ENCODE measurements at regions not wholly inside any gene's neighbourhood (a gene's known extent, or its start where the extent isn't known, plus 50 kb on each side); places are given as distances from the start of the nearest gene placed in this dataset.

DNA sequence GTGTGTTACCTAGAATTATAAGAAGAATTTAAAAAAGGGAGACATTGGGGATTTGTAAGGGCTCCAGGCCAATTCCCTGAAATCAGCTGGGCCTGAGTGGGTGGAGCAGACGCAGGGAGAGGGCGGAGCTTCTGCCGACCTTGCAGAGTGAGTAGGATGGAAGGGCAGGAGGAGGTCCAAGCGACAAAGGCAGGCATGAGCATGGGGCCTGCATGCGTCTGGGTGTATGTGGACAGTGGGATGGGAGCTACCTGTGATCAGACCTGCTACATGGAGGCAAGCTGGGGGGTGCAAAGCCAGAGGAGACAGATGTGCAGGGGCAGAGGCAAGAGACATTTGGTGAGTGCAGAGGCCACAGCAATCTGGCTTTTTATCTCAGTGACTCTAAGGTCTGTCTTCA is 105.3 kb upstream of the OLIG2 start:
- Histone ChIP-seq H2AFZ (ENCODE audit: control insufficient read depth, low read length) (no peak overlapping the region), H3K36me3 (ENCODE audit: control insufficient read depth in 2 of 2, extremely low read depth in 1 of 2, insufficient read depth in 2 of 2, low read length in 2 of 2) (no peaks in the 10 kb centered on the region), H3K9ac (ENCODE audit: control insufficient read depth, extremely low read depth, insufficient read depth, low read length) (no peak overlapping the region), H3K4me3 (ENCODE audit: control insufficient read depth in 2 of 3, extremely low read depth in 1 of 3, insufficient read depth in 2 of 3, low read depth in 1 of 3, low read length in 3 of 3) (no peak overlapping the region), H4K20me1 (ENCODE audit: control insufficient read depth, extremely low read depth, insufficient read depth, low read length) (no peaks in the 10 kb centered on the region), H3K27ac (ENCODE audit: control insufficient read depth, insufficient read depth, low read length) (no peak overlapping the region), H3K9me3 (ENCODE audit: control insufficient read depth, low read depth, low read length) (no peaks in the 10 kb centered on the region), H3K9me1 (ENCODE audit: control insufficient read depth, extremely low read depth, insufficient read depth, low read length) (no peaks in the 10 kb centered on the region), H3K4me2 (ENCODE audit: control insufficient read depth, extremely low read depth, insufficient read depth, low read depth, low read length) (no peak overlapping the region), H3K79me2 (ENCODE audit: control insufficient read depth, insufficient read depth, low read length) (no peaks in the 10 kb centered on the region), H3K27me3 (ENCODE audit: control insufficient read depth, extremely low read depth, insufficient read depth, low read length) (no peaks in the 10 kb centered on the region), H3K4me1 (ENCODE audit: control insufficient read depth, extremely low read depth, insufficient read depth, low read length) (no peaks in the 10 kb centered on the region)
- dilution Hi-C loops (cut with MboI; ENCODE audit: extremely low pct_ligation_motif_present, low sequenced_read_pairs): no loop called here
- FAIRE-seq (no peak), DNase-seq (ENCODE audit: low read depth, low spot score) (no peak)
- TF ChIP-seq, protein P1, sequence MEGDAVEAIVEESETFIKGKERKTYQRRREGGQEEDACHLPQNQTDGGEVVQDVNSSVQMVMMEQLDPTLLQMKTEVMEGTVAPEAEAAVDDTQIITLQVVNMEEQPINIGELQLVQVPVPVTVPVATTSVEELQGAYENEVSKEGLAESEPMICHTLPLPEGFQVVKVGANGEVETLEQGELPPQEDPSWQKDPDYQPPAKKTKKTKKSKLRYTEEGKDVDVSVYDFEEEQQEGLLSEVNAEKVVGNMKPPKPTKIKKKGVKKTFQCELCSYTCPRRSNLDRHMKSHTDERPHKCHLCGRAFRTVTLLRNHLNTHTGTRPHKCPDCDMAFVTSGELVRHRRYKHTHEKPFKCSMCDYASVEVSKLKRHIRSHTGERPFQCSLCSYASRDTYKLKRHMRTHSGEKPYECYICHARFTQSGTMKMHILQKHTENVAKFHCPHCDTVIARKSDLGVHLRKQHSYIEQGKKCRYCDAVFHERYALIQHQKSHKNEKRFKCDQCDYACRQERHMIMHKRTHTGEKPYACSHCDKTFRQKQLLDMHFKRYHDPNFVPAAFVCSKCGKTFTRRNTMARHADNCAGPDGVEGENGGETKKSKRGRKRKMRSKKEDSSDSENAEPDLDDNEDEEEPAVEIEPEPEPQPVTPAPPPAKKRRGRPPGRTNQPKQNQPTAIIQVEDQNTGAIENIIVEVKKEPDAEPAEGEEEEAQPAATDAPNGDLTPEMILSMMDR (optimal IDR thresholded peaks at IDR 0.05 in 1 of 3, IDR thresholded peaks at IDR 0.05 in 1 of 3, conservative IDR thresholded peaks at IDR 0.05 in 1 of 3; ENCODE audit: extremely low read depth in 1 of 3, insufficient read depth in 2 of 3, low read length in 3 of 3): no peak
- TF ChIP-seq EZH2 (IDR thresholded peaks at IDR 0.05; ENCODE audit: low read length): no peak

DNA sequence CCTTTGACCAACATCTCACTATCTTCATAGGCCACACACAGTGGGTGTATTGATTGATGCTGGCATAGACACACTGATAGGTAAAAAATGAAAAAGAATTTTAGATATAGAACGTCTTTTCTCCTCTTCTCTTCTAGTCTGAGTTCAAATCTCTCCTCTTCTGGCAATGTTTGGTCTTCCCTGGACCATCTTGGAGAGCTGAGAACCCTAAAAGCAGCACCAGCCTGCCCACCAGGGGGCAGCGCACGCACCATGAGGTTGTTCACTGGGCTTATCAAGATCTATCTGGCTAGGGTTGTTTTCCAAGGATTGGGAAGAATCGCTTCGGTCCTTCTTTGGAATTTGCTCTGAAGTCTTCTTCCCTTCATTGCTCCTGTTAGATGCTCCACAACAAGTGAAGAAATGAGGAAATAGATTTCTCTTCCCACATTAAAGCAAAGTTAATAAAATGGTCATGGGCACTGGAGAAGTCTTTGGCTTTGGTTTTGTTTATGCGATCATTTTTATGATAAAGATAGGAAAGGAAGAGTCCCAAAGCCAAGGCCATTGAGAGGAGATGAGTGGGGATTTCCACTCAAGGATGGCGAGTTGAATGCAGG is 104.0 kb upstream of the OLIG2 start:
- dilution Hi-C loops (cut with MboI; ENCODE audit: extremely low pct_ligation_motif_present, low sequenced_read_pairs): no loop called here
- Histone ChIP-seq H3K9me1 (ENCODE audit: control insufficient read depth, extremely low read depth, insufficient read depth, low read length) (no peaks in the 10 kb centered on the region), H2AFZ (ENCODE audit: control insufficient read depth, low read length) (no peak overlapping the region), H4K20me1 (ENCODE audit: control insufficient read depth, extremely low read depth, insufficient read depth, low read length) (no peaks in the 10 kb centered on the region), H3K9ac (ENCODE audit: control insufficient read depth, extremely low read depth, insufficient read depth, low read length) (no peak overlapping the region), H3K79me2 (ENCODE audit: control insufficient read depth, insufficient read depth, low read length) (no peaks in the 10 kb centered on the region), H3K9me3 (ENCODE audit: control insufficient read depth, low read depth, low read length) (no peaks in the 10 kb centered on the region), H3K36me3 (ENCODE audit: control insufficient read depth in 2 of 2, extremely low read depth in 1 of 2, insufficient read depth in 2 of 2, low read length in 2 of 2) (no peaks in the 10 kb centered on the region), H3K4me2 (ENCODE audit: control insufficient read depth, extremely low read depth, insufficient read depth, low read depth, low read length) (no peak overlapping the region), H3K4me1 (ENCODE audit: control insufficient read depth, extremely low read depth, insufficient read depth, low read length) (no peaks in the 10 kb centered on the region), H3K27ac (ENCODE audit: control insufficient read depth, insufficient read depth, low read length) (no peak overlapping the region), H3K4me3 (ENCODE audit: control insufficient read depth in 2 of 3, extremely low read depth in 1 of 3, insufficient read depth in 2 of 3, low read depth in 1 of 3, low read length in 3 of 3) (no peak overlapping the region), H3K27me3 (ENCODE audit: control insufficient read depth, extremely low read depth, insufficient read depth, low read length) (no peaks in the 10 kb centered on the region)
- no peak for TF ChIP-seq EZH2 (IDR thresholded peaks at IDR 0.05; ENCODE audit: low read length)
- TF ChIP-seq, protein P1 (optimal IDR thresholded peaks at IDR 0.05 in 1 of 3, IDR thresholded peaks at IDR 0.05 in 1 of 3, conservative IDR thresholded peaks at IDR 0.05 in 1 of 3; ENCODE audit: extremely low read depth in 1 of 3, insufficient read depth in 2 of 3, low read length in 3 of 3): peak; percentile 56 to 58 (median 57)
- FAIRE-seq (no peak), DNase-seq (ENCODE audit: low read depth, low spot score) (no peak)

All from keratinocyte (primary cell).